Mammary epithelial cell (primary cell): ENCODE measurements at regions not wholly inside any gene's neighbourhood (a gene's known extent, or its start where the extent isn't known, plus 50 kb on each side); places are given as distances from the start of the nearest gene placed in this dataset.

Experiments used
- EZH2 ChIP-seq: IDR thresholded peaks from 2 replicates; pipeline ENCODE4 v1.6.1; 2012; ENCODE audit warnings: low read length, inconsistent platforms, borderline replicate concordance
- TF ChIP-seq, protein P1 (sequence below), 2 donors: IDR thresholded peaks in 1 of 2; conservative IDR thresholded peaks in 1 of 2; 2 replicates each; pipeline ENCODE4 v1.5.1; 2011 to 2012; ENCODE audit warnings: inconsistent platforms in 2 of 2, low read length in 2 of 2, mild to moderate bottlenecking in 2 of 2, control low read depth in 1 of 2, low read depth in 1 of 2; ENCODE audit not compliant: insufficient read depth in 1 of 2; ENCODE audit errors: extremely low read depth in 1 of 2

DNA sequence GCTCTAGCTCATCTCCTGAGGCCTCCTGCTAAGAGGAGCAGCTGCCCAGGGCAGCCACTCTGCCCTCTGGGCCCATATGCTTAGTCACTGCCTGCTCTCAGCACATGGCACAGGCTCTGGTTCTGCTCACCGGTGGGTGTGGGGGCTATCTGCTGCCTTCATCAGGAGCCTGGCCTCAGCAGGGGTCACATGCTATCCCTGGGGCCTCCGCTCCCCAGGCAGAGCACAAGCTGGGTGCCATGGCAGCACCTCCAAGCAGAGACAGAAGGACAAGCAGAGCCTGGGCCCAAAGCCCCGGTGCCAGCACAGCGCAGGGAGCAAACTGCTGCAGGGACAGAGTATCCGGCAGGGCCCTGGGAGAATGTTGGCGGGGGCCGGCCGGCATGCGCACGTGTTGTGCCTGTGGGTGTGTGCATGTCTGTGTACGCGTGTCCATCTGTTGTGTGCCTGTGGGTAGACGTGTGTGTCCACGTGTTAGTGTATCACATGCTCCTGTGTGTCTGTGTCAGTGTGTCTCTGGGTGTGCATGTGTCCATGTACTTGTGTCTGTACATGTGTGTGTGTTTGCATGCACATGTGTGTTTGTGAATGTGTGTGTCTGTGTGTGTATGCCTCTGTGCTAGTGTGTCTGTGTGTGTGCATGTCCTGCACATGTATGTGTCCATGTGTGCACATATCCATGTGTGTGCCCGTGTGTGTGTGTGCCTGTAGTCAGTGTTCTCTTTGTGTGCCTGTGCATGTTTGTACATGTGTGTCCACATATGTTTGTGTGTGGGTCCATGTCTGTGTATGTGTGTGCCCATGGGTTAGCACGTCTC is 326.9 kb downstream of the TMEM121 start:
- no peak for TF ChIP-seq EZH2
- TF ChIP-seq, protein P1, sequence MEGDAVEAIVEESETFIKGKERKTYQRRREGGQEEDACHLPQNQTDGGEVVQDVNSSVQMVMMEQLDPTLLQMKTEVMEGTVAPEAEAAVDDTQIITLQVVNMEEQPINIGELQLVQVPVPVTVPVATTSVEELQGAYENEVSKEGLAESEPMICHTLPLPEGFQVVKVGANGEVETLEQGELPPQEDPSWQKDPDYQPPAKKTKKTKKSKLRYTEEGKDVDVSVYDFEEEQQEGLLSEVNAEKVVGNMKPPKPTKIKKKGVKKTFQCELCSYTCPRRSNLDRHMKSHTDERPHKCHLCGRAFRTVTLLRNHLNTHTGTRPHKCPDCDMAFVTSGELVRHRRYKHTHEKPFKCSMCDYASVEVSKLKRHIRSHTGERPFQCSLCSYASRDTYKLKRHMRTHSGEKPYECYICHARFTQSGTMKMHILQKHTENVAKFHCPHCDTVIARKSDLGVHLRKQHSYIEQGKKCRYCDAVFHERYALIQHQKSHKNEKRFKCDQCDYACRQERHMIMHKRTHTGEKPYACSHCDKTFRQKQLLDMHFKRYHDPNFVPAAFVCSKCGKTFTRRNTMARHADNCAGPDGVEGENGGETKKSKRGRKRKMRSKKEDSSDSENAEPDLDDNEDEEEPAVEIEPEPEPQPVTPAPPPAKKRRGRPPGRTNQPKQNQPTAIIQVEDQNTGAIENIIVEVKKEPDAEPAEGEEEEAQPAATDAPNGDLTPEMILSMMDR (conservative IDR thresholded peaks at IDR 0.05 in 1 of 2, IDR thresholded peaks at IDR 0.05 in 1 of 2; ENCODE audit: extremely low read depth in 1 of 2, insufficient read depth in 1 of 2, low read depth in 1 of 2, low read length in 2 of 2): no peak
